WTC11 (cell line): ENCODE measurements at regions not wholly inside any gene's neighbourhood (a gene's known extent, or its start where the extent isn't known, plus 50 kb on each side); places are given as distances from the start of the nearest gene placed in this dataset.

Experiments
- CREB1 ChIP-seq: sonication (generic); formaldehyde crosslinking; IDR thresholded peaks from 2 replicates; pipeline ENCODE4 v1.8.0; 2023; ENCODE audit warnings: mild to moderate bottlenecking, missing genetic modification reagents
- CREM ChIP-seq: sonication (generic); formaldehyde crosslinking; IDR thresholded peaks from 2 replicates; pipeline ENCODE4 v1.8.1; 2022; ENCODE audit warnings: mild to moderate bottlenecking, missing genetic modification reagents, moderate library complexity
- FOXJ3 ChIP-seq: sonication (generic); formaldehyde crosslinking; IDR thresholded peaks from 2 replicates; pipeline ENCODE4 v1.9.0; 2021; ENCODE audit warnings: missing genetic modification reagents, mild to moderate bottlenecking, borderline replicate concordance
- NFYB ChIP-seq: sonication (generic); formaldehyde crosslinking; conservative IDR thresholded peaks from 2 replicates; pipeline ENCODE4 v1.8.0; 2022; ENCODE audit warnings: low read depth, missing genetic modification reagents
- TEAD1 ChIP-seq: sonication (generic); formaldehyde crosslinking; IDR thresholded peaks from 2 replicates; pipeline ENCODE4 v1.8.0; 2022; ENCODE audit warnings: mild to moderate bottlenecking, missing genetic modification reagents
- TEAD4 ChIP-seq: sonication (generic); formaldehyde crosslinking; IDR thresholded peaks from 2 replicates; pipeline ENCODE4 v1.8.0; 2022; ENCODE audit warnings: mild to moderate bottlenecking, missing genetic modification reagents
- ZNF121 ChIP-seq: sonication (generic); formaldehyde crosslinking; IDR thresholded peaks from 2 replicates; pipeline ENCODE4 v1.8.0; 2023; ENCODE audit warnings: missing genetic modification reagents
- ZNF138 ChIP-seq: sonication (generic); formaldehyde crosslinking; conservative IDR thresholded peaks from 2 replicates; pipeline ENCODE4 v1.8.1; 2022; ENCODE audit warnings: mild to moderate bottlenecking, moderate library complexity, missing genetic modification reagents
- TF ChIP-seq, protein P1 (sequence below): fragments of 200-600 bp; IDR thresholded peaks from 2 replicates; pipeline ENCODE4 v1.8.0; 2022; ENCODE audit warnings: antibody characterized with exemption
- TF ChIP-seq, protein P2 (sequence below): sonication (generic); formaldehyde crosslinking; IDR thresholded peaks from 2 replicates; pipeline ENCODE4 v1.8.1; 2022; ENCODE audit warnings: mild to moderate bottlenecking, missing genetic modification reagents, moderate library complexity, borderline replicate concordance
- TF ChIP-seq, protein P3 (sequence below): fragments of 250-450 bp; sonication (Bioruptor Pico); IDR thresholded peaks from 2 replicates; pipeline ENCODE4 v1.9.0; 2021; ENCODE audit warnings: moderate library complexity, mild to moderate bottlenecking, inconsistent platforms, borderline replicate concordance
- TF ChIP-seq, protein P4 (sequence below): sonication (generic); formaldehyde crosslinking; IDR thresholded peaks from 2 replicates; pipeline ENCODE4 v1.8.1; 2023; ENCODE audit warnings: mild to moderate bottlenecking, missing genetic modification reagents, moderate library complexity
- TF ChIP-seq, protein P5 (sequence below): sonication (generic); formaldehyde crosslinking; IDR thresholded peaks from 2 replicates; pipeline ENCODE4 v1.8.1; 2023; ENCODE audit warnings: mild to moderate bottlenecking, missing genetic modification reagents, moderate library complexity
- TF ChIP-seq, protein P6 (sequence below): sonication (generic); formaldehyde crosslinking; IDR thresholded peaks from 2 replicates; pipeline ENCODE4 v1.8.0; 2022; ENCODE audit warnings: missing genetic modification reagents

DNA sequence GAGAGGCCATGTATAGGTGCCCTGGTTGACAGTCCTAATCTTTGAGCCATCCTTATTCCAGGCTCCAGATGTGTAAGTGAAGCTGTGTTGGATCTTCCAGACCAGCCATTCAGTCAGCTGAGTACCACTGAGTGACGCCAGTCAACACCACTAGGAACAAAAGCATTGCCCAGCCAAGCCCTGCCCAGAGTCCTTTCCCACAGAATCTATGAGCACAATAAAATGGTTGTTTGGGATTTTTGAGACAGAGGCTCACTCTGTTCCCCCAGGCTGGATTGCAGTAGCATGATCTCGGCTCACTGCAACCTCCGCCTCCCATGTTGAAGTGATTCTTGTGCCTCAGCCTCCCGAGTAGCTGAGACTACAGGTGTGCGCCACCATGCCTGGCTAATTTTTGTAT is 262.5 kb downstream of the BCOR start:
- TF ChIP-seq ZNF121 (no peak), CREB1 (CRISPR knock-in tag) (no peak), NFYB (CRISPR knock-in tag) (no peak), ZNF138 (CRISPR knock-in tag) (no peak), TEAD1 (no peak), FOXJ3 (no peak), CREM (CRISPR knock-in tag) (no peak), TEAD4 (CRISPR knock-in tag) (no peak)
- TF ChIP-seq, protein P1, sequence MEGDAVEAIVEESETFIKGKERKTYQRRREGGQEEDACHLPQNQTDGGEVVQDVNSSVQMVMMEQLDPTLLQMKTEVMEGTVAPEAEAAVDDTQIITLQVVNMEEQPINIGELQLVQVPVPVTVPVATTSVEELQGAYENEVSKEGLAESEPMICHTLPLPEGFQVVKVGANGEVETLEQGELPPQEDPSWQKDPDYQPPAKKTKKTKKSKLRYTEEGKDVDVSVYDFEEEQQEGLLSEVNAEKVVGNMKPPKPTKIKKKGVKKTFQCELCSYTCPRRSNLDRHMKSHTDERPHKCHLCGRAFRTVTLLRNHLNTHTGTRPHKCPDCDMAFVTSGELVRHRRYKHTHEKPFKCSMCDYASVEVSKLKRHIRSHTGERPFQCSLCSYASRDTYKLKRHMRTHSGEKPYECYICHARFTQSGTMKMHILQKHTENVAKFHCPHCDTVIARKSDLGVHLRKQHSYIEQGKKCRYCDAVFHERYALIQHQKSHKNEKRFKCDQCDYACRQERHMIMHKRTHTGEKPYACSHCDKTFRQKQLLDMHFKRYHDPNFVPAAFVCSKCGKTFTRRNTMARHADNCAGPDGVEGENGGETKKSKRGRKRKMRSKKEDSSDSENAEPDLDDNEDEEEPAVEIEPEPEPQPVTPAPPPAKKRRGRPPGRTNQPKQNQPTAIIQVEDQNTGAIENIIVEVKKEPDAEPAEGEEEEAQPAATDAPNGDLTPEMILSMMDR: no peak
- TF ChIP-seq, protein P2, sequence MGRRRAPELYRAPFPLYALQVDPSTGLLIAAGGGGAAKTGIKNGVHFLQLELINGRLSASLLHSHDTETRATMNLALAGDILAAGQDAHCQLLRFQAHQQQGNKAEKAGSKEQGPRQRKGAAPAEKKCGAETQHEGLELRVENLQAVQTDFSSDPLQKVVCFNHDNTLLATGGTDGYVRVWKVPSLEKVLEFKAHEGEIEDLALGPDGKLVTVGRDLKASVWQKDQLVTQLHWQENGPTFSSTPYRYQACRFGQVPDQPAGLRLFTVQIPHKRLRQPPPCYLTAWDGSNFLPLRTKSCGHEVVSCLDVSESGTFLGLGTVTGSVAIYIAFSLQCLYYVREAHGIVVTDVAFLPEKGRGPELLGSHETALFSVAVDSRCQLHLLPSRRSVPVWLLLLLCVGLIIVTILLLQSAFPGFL (CRISPR knock-in tag): no peak
- TF ChIP-seq, protein P3, sequence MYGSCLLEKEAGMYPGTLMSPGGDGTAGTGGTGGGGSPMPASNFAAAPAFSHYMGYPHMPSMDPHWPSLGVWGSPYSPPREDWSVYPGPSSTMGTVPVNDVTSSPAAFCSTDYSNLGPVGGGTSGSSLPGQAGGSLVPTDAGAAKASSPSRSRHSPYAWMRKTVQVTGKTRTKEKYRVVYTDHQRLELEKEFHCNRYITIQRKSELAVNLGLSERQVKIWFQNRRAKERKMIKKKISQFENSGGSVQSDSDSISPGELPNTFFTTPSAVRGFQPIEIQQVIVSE (CRISPR knock-in tag): no peak
- TF ChIP-seq, protein P4, sequence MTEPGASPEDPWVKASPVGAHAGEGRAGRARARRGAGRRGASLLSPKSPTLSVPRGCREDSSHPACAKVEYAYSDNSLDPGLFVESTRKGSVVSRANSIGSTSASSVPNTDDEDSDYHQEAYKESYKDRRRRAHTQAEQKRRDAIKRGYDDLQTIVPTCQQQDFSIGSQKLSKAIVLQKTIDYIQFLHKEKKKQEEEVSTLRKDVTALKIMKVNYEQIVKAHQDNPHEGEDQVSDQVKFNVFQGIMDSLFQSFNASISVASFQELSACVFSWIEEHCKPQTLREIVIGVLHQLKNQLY (CRISPR knock-in tag): no peak
- TF ChIP-seq, protein P5, sequence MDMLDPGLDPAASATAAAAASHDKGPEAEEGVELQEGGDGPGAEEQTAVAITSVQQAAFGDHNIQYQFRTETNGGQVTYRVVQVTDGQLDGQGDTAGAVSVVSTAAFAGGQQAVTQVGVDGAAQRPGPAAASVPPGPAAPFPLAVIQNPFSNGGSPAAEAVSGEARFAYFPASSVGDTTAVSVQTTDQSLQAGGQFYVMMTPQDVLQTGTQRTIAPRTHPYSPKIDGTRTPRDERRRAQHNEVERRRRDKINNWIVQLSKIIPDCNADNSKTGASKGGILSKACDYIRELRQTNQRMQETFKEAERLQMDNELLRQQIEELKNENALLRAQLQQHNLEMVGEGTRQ (CRISPR knock-in tag): no peak
- TF ChIP-seq, protein P6, sequence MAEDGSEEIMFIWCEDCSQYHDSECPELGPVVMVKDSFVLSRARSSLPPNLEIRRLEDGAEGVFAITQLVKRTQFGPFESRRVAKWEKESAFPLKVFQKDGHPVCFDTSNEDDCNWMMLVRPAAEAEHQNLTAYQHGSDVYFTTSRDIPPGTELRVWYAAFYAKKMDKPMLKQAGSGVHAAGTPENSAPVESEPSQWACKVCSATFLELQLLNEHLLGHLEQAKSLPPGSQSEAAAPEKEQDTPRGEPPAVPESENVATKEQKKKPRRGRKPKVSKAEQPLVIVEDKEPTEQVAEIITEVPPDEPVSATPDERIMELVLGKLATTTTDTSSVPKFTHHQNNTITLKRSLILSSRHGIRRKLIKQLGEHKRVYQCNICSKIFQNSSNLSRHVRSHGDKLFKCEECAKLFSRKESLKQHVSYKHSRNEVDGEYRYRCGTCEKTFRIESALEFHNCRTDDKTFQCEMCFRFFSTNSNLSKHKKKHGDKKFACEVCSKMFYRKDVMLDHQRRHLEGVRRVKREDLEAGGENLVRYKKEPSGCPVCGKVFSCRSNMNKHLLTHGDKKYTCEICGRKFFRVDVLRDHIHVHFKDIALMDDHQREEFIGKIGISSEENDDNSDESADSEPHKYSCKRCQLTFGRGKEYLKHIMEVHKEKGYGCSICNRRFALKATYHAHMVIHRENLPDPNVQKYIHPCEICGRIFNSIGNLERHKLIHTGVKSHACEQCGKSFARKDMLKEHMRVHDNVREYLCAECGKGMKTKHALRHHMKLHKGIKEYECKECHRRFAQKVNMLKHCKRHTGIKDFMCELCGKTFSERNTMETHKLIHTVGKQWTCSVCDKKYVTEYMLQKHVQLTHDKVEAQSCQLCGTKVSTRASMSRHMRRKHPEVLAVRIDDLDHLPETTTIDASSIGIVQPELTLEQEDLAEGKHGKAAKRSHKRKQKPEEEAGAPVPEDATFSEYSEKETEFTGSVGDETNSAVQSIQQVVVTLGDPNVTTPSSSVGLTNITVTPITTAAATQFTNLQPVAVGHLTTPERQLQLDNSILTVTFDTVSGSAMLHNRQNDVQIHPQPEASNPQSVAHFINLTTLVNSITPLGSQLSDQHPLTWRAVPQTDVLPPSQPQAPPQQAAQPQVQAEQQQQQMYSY (CRISPR knock-in tag): no peak
